Stimulated activated CD4-positive, alpha-beta T cell treated with anti-CD3 and anti-CD28 coated beads, Interleukin-15, amount 100 ng/mL, for 24 hours (primary cell): ENCODE measurements at regions not wholly inside any gene's neighbourhood (a gene's known extent, or its start where the extent isn't known, plus 50 kb on each side); places are given as distances from the start of the nearest gene placed in this dataset.

Experiments used
- DNase-seq: peaks from one replicate; pipeline ENCODE4 v3.0.0-alpha.2; 2020

- DNase-seq = no peak
Observed at GRCh38 chr11:130617001-130617400, 168.6 kb downstream of the ADAMTS15 start.

- DNase-seq = no peak
Observed at GRCh38 chr11:130620548-130620947, 172.1 kb downstream of the ADAMTS15 start.

GRCh38 chr11:130622141-130622542 lies 173.7 kb downstream of the ADAMTS15 start:
- DNase-seq = no peak

GRCh38 chr11:130623670-130624668 lies 175.5 kb downstream of the ADAMTS15 start:
- DNase-seq = no peak

GRCh38 chr11:130624971-130625544 lies 176.6 kb downstream of the ADAMTS15 start:
- no peak for DNase-seq

- DNase-seq = no peak
Observed at GRCh38 chr11:130625578-130626306, 177.3 kb downstream of the ADAMTS15 start.

- DNase-seq = no peak
Observed at GRCh38 chr11:130629039-130629438, 180.6 kb downstream of the ADAMTS15 start.

- DNase-seq = peak; percentile 25
Observed at GRCh38 chr11:130631119-130631518, 182.7 kb downstream of the ADAMTS15 start.

- DNase-seq = no peak
Observed at GRCh38 chr11:130633466-130633865, 185.0 kb downstream of the ADAMTS15 start.

- DNase-seq = no peak
Observed at GRCh38 chr11:130634186-130634585, 185.7 kb downstream of the ADAMTS15 start.

GRCh38 chr11:130634961-130635473 lies 186.6 kb downstream of the ADAMTS15 start:
- DNase-seq = peak; percentile 7

- no peak for DNase-seq
Observed at GRCh38 chr11:130635937-130636630, 187.6 kb downstream of the ADAMTS15 start.

GRCh38 chr11:130636722-130637464 lies 188.4 kb downstream of the ADAMTS15 start:
- no peak for DNase-seq

GRCh38 chr11:130637566-130637965 lies 189.1 kb downstream of the ADAMTS15 start:
- no peak for DNase-seq

- DNase-seq = no peak
Observed at GRCh38 chr11:130638033-130638432, 189.6 kb downstream of the ADAMTS15 start.

- no peak for DNase-seq
Observed at GRCh38 chr11:130638624-130639023, 190.2 kb downstream of the ADAMTS15 start.

GRCh38 chr11:130639369-130639768 lies 190.9 kb downstream of the ADAMTS15 start:
- DNase-seq = no peak

- DNase-seq = no peak
Observed at GRCh38 chr11:130640526-130640925, 192.1 kb downstream of the ADAMTS15 start.

GRCh38 chr11:130641876-130642275 lies 193.4 kb downstream of the ADAMTS15 start:
- no peak for DNase-seq

GRCh38 chr11:130642994-130643393 lies 194.5 kb downstream of the ADAMTS15 start:
- no peak for DNase-seq

GRCh38 chr11:130644187-130644586 lies 195.7 kb downstream of the ADAMTS15 start:
- no peak for DNase-seq
